ENCODE measurements at regions not wholly inside any gene's neighbourhood (a gene's known extent, or its start where the extent isn't known, plus 50 kb on each side); places are given as distances from the start of the nearest gene placed in this dataset.

DNA sequence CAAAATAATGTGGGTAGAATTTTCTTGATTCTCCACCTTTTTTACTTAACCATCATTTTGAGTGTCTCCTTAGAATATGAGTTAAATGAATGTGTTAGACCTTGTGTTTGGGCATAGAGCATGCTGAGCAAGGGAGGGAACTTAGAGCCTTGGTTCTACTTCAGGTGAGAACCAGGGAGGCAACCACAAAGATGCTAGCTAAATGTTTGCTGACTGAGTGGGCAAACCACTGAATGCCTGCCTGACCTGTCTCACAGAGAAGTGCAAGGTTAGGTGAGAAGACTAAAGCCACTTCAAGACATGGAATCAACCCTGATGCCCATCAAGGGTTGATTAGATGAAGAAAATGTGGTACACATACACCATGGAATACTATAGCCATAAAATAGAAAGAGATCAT, 242.6 kb upstream of the ZNF32 start:
- H3K9me3 Mint-ChIP-seq = peaks cover 0 to 3% of the 10 kb centered on the region in 2 donors
- H3K36me3 Mint-ChIP-seq = no peaks in the 10 kb centered on the region
- no peaks in the 10 kb centered on the region for H3K4me1 Mint-ChIP-seq
- DNase-seq (no peak), ATAC-seq (replicated peaks) (no peak)
- no peak overlapping the region for H3K27ac Mint-ChIP-seq
- H3K27me3 Mint-ChIP-seq = peaks cover 4 to 6% of the 10 kb centered on the region in 2 donors
- H3K4me3 Mint-ChIP-seq = no peak overlapping the region

DNA sequence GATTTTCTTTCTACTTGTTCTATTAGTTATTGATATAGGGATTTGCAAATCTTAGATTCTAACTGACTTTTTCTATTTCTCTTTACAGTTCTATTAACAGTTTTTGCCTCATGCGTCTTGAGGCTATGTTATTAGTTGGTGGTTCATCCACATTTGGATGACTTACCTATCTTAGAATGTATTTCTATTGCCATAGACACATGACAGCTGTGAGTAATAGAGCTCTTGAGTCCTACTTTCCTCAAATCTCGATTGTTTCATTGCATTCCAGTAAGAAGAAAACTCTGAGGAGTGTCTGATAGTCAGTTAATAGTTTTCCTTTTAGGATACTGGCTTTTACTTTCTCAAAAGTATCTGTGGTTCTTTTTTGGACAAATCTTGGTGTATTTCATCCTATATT, 241.4 kb upstream of the ZNF32 start:
- no peak for ATAC-seq (replicated peaks)
- H3K27ac Mint-ChIP-seq = no peak overlapping the region

DNA sequence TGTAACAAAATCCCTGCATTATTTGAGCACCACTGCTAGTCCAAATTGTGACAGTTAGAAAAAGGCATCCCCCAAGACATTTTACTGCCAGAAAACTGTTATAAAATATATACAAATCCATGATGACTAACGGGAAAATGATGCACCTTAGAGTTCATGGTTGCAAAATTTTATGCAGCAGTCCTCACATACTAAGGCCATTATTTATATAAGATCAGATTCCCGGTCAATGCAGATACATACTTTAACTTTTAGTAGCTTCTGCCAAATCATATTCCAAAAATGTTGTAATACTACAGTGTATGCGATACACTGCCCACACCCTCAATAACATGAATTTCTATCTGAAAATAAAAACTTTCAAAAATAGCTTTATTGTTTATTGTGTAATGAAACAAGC, 239.9 kb upstream of the ZNF32 start:
- Mint-ChIP-seq H3K4me3 (no peak overlapping the region), H3K36me3 (no peaks in the 10 kb centered on the region), H3K27ac (no peak overlapping the region), H3K27me3 (peaks cover 4 to 6% of the 10 kb centered on the region in 2 donors), H3K9me3 (peaks cover 0 to 1% of the 10 kb centered on the region in 2 donors), H3K4me1 (no peaks in the 10 kb centered on the region)
- ATAC-seq (replicated peaks) (no peak), DNase-seq (no peak)

More for the DNA sequence above, 241.4 kb upstream of the ZNF32 start:
- Mint-ChIP-seq H3K27me3 (peaks cover 4 to 6% of the 10 kb centered on the region in 2 donors), H3K4me3 (no peak overlapping the region), H3K36me3 (no peaks in the 10 kb centered on the region), H3K9me3 (peaks cover 0 to 3% of the 10 kb centered on the region in 2 donors), H3K4me1 (no peaks in the 10 kb centered on the region)
- no peak for DNase-seq

DNA sequence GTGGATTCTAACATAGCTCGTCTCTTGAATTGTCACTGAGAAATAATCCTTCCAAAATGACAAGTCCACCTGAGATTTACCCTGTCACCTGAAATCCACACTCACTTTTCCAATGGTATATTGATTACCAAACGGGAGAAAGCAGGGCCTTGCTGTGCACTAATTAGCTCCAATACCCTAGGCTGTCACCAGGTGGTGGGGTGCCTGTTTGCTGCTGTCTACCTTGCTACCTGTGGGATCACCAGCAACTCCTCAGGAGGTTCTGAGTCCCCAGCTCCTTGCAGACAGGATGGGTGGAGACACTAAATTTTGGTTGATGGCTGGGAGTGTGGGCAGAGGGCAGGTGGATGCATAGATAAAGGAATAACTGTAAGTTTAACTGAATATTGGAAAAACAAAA, 237.2 kb upstream of the ZNF32 start:
- DNase-seq = no peak
- no peak overlapping the region for H3K4me3 Mint-ChIP-seq
- ATAC-seq (replicated peaks) = no peak
- peaks cover 4 to 5% of the 10 kb centered on the region in 2 donors for H3K27me3 Mint-ChIP-seq
- H3K9me3 Mint-ChIP-seq = peaks cover 0 to 1% of the 10 kb centered on the region in 2 donors
- H3K36me3 Mint-ChIP-seq = no peaks in the 10 kb centered on the region
- no peaks in the 10 kb centered on the region for H3K4me1 Mint-ChIP-seq
- no peak overlapping the region for H3K27ac Mint-ChIP-seq

DNA sequence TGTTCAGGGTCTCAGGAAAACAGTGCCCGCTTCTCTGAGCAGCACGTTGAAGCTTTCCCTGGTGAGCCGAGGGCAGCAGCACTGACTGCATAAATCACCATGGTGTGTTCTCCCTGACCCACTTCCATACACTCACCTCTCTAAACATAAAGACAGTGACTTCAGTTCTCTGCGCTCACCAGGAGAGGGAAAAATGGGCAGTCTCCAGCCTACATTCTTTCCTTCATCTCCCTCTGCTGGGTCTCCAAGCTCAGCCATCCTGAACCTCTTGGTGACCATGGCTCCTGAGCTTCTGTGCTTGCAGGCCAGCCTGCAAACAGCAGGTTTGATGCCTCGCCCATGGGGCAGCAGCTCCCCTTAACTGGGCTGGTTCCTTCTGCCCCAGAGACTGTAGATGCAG, 236.6 kb upstream of the ZNF32 start:
- Mint-ChIP-seq H3K27me3 (no peaks in the 10 kb centered on the region), H3K36me3 (no peaks in the 10 kb centered on the region), H3K4me1 (no peaks in the 10 kb centered on the region), H3K9me3 (peaks cover 0 to 1% of the 10 kb centered on the region in 2 donors), H3K27ac (no peak overlapping the region), H3K4me3 (no peak overlapping the region)
- ATAC-seq (replicated peaks) (no peak), DNase-seq (no peak)

DNA sequence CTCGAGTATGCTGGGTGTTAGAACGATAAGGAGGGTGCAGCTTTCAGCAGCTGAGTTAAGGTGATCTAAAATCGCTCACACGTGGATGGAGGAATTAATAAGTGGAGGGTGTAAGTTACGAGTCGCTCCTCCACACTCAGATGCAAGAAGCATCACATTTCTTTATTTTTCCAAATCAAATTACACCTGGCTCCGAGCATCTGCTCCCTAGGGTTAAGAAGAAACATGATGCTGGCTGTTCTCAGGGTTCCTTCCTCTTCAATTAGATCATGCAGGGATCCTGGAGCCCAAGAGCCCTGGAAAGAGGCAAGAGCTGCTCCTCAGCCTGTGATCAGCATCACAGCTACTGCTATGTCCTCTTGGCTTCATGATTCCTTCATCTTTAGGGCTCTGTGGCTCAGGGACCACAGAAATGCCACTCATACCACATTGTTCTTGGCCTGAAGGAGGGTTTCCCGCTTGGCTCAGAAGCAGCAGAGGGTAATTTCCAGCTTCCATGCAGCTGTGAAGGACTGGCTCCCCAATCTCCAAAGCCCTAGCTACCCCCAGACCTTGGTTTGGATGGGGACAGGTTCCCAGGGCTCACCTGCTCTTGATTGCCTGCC, 235.9 kb upstream of the ZNF32 start:
- ATAC-seq (replicated peaks) (no peak), DNase-seq (no peak)
- H3K36me3 Mint-ChIP-seq = no peaks in the 10 kb centered on the region
- H3K27me3 Mint-ChIP-seq = no peaks in the 10 kb centered on the region
- H3K4me1 Mint-ChIP-seq = no peaks in the 10 kb centered on the region
- H3K27ac Mint-ChIP-seq = no peak overlapping the region
- peaks cover 0 to 1% of the 10 kb centered on the region in 2 donors for H3K9me3 Mint-ChIP-seq
- no peak overlapping the region for H3K4me3 Mint-ChIP-seq

DNA sequence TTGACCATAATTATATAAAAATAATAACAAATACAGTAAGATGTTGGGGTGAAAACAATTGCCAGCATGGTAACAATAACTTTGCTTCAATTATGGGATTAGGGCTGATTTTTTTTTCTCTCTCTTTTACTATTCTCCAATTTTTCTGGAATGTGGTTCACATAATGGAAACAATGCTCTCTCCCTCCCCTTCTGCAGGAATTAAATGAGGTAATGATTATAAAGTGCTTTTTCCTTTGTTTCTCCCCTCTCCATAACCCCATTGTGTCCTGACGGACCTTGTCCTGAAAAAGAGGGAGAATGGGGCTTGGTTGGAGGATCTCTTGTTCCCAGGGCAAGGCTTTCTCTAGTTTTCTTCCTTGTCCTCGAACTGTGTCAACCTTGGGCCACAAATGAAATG, 234.0 kb upstream of the ZNF32 start:
- H3K36me3 Mint-ChIP-seq = no peaks in the 10 kb centered on the region
- H3K9me3 Mint-ChIP-seq = peaks cover 0 to 1% of the 10 kb centered on the region in 2 donors
- no peak for DNase-seq
- H3K4me3 Mint-ChIP-seq = no peak overlapping the region
- no peaks in the 10 kb centered on the region for H3K4me1 Mint-ChIP-seq
- ATAC-seq (replicated peaks) = no peak
- no peak overlapping the region for H3K27ac Mint-ChIP-seq
- peaks cover 0 to 10% of the 10 kb centered on the region in 2 donors for H3K27me3 Mint-ChIP-seq

DNA sequence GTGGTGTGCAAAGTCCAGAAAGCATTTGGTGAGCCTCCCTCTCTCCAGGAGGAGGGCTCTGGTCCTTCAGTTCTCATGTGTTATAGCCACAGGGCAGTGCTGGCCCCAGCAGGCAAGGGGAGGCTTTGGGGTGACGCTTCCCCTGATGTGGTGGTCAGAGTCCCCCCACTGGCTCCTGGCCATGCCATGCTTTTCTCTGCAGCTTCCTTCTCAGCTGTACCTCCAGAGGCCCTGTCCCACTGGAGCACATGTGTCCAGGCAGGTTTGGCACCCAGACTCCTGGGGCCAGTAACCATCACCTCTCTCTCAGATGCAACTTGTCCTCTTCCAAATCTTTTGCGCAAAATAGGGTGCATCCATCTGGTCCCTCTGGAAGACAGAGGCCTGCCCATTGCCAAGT, 233.0 kb upstream of the ZNF32 start:
- Mint-ChIP-seq H3K9me3 (no peaks in the 10 kb centered on the region), H3K4me1 (no peaks in the 10 kb centered on the region), H3K36me3 (no peaks in the 10 kb centered on the region), H3K4me3 (no peak overlapping the region), H3K27ac (no peak overlapping the region), H3K27me3 (peaks cover 0 to 10% of the 10 kb centered on the region in 2 donors)
- no peak for ATAC-seq (replicated peaks)
- no peak for DNase-seq

DNA sequence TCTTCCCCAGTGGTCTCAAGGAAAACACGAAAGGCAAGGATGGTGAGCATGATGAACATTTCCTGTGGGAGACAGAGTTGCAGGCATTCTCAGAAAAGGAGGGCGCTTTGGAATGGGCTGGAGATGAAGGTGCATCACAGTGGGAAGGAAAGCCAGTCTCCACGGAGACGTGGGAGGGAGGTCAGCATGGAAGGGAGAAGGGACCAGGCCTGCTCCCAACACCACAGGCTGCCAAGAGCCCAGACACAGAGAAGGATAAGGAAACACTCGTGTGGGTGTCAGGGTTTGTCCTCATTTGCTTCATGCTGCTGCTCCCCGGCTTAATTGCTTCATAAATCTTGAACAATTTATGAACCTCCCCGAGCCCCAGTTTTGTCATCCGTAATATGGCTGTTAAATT, 231.5 kb upstream of the ZNF32 start:
- ATAC-seq (replicated peaks) = no peak
- peaks cover 0 to 10% of the 10 kb centered on the region in 2 donors for H3K27me3 Mint-ChIP-seq

DNA sequence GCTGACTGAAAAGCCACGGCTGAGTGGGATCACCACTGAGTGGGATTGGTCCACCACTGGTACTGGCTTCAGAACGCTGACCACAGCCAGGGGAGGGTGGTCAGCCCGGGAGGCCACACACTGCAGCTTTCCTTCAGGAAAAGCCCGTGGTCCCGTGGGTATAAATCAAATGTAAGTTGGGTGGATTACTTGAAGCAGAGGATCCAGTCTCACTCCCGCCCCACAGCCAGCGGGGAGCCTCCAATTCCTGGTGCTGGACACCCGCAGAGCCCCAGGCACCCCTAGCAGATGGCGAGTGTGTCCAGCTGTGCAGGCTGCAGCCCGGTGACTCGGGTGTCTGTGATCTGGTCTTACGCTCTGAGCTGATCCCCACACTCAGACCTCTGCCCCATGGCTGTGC, 231.1 kb upstream of the ZNF32 start:
- Mint-ChIP-seq H3K27ac (no peak overlapping the region), H3K27me3 (peaks cover 0 to 10% of the 10 kb centered on the region in 2 donors)

More for the DNA sequence above, 231.5 kb upstream of the ZNF32 start:
- Mint-ChIP-seq H3K4me3 (no peak overlapping the region), H3K27ac (no peak overlapping the region), H3K36me3 (no peaks in the 10 kb centered on the region), H3K9me3 (no peaks in the 10 kb centered on the region), H3K4me1 (no peaks in the 10 kb centered on the region)
- no peak for DNase-seq

DNA sequence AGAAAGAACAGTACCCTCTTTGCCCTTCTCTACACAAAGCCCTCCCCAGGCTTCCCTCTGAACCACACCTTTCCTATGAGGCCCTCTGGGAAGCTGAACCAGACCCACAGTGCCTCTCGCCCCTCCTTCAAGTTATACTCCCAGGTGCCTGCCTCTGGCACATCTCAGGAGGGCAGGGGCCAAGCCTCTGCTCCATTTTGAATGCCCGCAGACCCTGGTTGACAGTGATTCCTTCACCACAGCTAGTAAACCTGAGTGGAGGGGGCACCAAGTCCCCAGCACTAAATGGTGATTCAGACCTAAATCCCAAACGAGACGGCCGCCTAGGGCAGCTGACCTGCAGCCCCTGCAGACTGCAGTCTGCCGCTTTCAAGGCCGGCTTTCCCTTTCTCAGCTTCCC, 230.5 kb upstream of the ZNF32 start:
- H3K27ac Mint-ChIP-seq = no peak overlapping the region
- no peaks in the 10 kb centered on the region for H3K4me1 Mint-ChIP-seq
- H3K36me3 Mint-ChIP-seq = no peaks in the 10 kb centered on the region
- peaks cover 0 to 14% of the 10 kb centered on the region in 2 donors for H3K27me3 Mint-ChIP-seq
- no peak for ATAC-seq (replicated peaks)
- DNase-seq = no peak
- H3K4me3 Mint-ChIP-seq = no peak overlapping the region
- H3K9me3 Mint-ChIP-seq = no peaks in the 10 kb centered on the region

More for the DNA sequence above, 231.1 kb upstream of the ZNF32 start:
- Mint-ChIP-seq H3K36me3 (no peaks in the 10 kb centered on the region), H3K9me3 (no peaks in the 10 kb centered on the region), H3K4me3 (no peak overlapping the region), H3K4me1 (no peaks in the 10 kb centered on the region)
- ATAC-seq (replicated peaks) (no peak), DNase-seq (no peak)

DNA sequence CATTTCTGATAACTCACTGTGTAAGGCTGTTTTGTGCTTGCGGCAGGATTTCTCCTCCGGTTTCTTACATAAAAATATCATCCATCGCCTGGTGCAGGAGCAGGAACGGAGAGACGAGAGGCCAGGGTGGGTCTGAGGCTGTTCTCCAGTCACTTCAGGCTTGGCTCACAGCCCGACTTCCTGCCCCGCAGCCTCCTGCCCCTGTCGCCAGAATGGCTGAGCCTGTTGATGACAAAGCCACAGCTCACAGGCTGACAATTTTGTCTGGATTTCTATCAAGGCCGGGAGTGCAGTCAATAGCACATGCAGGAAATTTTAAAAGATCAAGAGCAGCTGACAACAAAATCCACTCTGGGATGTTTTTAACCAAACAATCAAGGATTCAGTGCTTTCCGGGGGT, 229.7 kb upstream of the ZNF32 start:
- ATAC-seq (replicated peaks) (no peak), DNase-seq (no peak)
- no peak overlapping the region for H3K27ac Mint-ChIP-seq
- H3K27me3 Mint-ChIP-seq = peaks cover 0 to 15% of the 10 kb centered on the region in 2 donors
- H3K4me1 Mint-ChIP-seq = no peaks in the 10 kb centered on the region
- H3K36me3 Mint-ChIP-seq = no peaks in the 10 kb centered on the region
- H3K4me3 Mint-ChIP-seq = no peak overlapping the region
- H3K9me3 Mint-ChIP-seq = no peaks in the 10 kb centered on the region

DNA sequence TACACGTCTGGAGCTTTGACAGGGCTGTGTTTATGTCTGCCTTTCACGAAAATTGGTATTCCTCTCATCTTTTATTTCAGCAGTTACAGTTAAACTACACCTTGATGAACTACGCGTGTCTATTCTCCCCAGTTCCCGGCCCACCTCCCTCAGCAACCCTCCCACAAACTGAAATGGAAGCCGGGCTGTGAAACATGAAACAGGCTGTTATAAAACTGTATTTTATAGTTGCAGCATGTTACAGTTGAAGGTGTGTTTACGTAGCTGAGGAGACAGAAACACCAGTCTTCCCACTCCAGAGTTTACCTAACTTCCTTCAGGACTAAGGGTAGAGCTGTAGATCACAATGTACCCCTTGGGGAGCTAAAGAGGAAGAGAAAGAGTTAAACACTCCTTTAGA, 228.3 kb upstream of the ZNF32 start:
- H3K4me3 Mint-ChIP-seq = no peak overlapping the region
- H3K9me3 Mint-ChIP-seq = no peaks in the 10 kb centered on the region
- no peaks in the 10 kb centered on the region for H3K36me3 Mint-ChIP-seq
- no peak for ATAC-seq (replicated peaks)
- no peak overlapping the region for H3K27ac Mint-ChIP-seq
- no peaks in the 10 kb centered on the region for H3K4me1 Mint-ChIP-seq
- peaks cover 0 to 15% of the 10 kb centered on the region in 2 donors for H3K27me3 Mint-ChIP-seq
- no peak for DNase-seq

DNA sequence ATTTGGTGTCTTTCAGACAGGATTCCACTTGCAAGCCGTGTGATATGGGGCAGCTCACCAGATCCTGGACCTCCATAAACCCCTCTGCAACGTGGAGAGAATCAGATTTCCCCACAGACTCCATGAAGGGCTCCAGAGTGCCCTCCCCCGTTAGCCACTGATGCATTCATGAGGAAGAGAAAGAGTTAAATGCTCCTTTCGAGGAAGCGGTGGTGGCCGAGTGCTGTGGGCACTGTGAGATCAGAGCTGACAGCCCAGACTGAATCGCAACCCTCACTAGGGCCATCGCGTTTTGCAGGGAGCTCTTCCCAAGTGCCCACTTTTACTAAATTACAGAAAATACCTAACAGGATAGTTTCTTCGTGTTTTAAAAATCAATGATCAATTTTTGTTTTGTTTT, 226.3 kb upstream of the ZNF32 start:
- no peaks in the 10 kb centered on the region for H3K4me1 Mint-ChIP-seq
- H3K9me3 Mint-ChIP-seq = no peaks in the 10 kb centered on the region
- DNase-seq (no peak), ATAC-seq (replicated peaks) (no peak)
- no peak overlapping the region for H3K27ac Mint-ChIP-seq
- H3K36me3 Mint-ChIP-seq = no peaks in the 10 kb centered on the region
- H3K4me3 Mint-ChIP-seq = no peak overlapping the region
- H3K27me3 Mint-ChIP-seq = peaks cover 0 to 15% of the 10 kb centered on the region in 2 donors

DNA sequence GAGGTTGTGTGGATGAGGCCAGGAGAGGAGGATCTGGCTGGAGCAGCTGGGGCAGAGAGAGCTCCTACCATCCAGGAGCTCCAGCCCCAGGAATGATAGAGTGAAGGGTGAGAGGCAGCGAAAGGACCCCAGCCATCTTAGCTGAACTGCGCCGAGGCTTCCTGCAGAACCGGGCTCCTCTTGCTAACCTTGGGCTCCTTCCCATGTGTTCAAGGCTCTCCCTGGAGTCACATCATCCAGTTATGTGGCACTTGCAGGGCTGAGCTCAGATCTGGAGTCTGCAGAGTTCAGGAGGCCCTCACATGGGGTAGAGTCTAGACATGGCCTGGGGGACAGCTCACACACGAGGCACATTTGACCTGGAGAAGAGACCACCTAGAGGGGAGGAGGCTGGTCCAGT, 225.0 kb upstream of the ZNF32 start:
- Mint-ChIP-seq H3K27ac (no peak overlapping the region), H3K27me3 (peaks cover 0 to 13% of the 10 kb centered on the region in 2 donors), H3K4me1 (no peaks in the 10 kb centered on the region), H3K36me3 (no peaks in the 10 kb centered on the region), H3K9me3 (no peaks in the 10 kb centered on the region), H3K4me3 (no peak overlapping the region)
- DNase-seq = no peak
- ATAC-seq (replicated peaks) = no peak

DNA sequence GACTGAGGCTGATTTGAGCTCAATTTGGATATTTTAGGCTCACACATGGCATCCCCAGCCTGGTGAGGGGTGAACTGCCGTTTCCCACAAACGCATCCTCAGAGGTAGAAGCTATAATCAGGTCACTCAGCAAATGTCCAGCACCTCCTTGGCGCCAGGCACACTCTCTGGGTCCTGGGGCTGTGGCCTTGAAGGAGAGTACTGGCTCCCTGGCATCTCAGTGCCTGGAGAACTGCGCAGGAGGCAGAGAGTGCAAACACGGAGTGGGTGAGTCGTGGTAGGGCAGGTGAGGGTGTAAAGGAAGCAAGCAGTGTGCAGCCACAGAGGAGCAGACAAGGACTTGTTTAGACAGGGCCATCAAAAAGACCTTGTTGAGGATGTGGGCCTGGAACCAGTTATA, 224.0 kb upstream of the ZNF32 start:
- Mint-ChIP-seq H3K4me1 (no peaks in the 10 kb centered on the region), H3K36me3 (no peaks in the 10 kb centered on the region), H3K4me3 (no peak overlapping the region), H3K27me3 (peaks cover 0 to 5% of the 10 kb centered on the region in 2 donors), H3K27ac (no peak overlapping the region), H3K9me3 (no peaks in the 10 kb centered on the region)
- DNase-seq = no peak
- no peak for ATAC-seq (replicated peaks)

All from stimulated activated naive B cell treated with anti-CD40 and anti-IgM and Interleukin-4, amounts not matched to agents 10 μg/mL and 1 μg/mL and 100 μg/mL, for 72 hours (primary cell).